Ovary (tissue), 7 donors: ENCODE measurements at regions not wholly inside any gene's neighbourhood (a gene's known extent, or its start where the extent isn't known, plus 50 kb on each side); places are given as distances from the start of the nearest gene placed in this dataset.

Experiments
- DNase-seq, 5 donors: peaks; one replicate each; pipeline ENCODE4 v3.0.0-alpha.2; 2019 to 2020
- H3K27ac ChIP-seq, 2 donors: fragments of 200-600 bp; one replicate each; pipeline versions ENCODE4 v1.5.1 to v1.8.0; 2019 to 2022
- H3K27me3 ChIP-seq: fragments of 200-600 bp; one replicate; pipeline ENCODE4 v1.8.0; 2022
- H3K36me3 ChIP-seq: fragments of 200-600 bp; sonication (generic); one replicate; pipeline ENCODE4 v1.5.1; 2019
- H3K4me1 ChIP-seq: one replicate; pipeline ENCODE4 v1.8.1; 2013; ENCODE audit warnings: mild to moderate bottlenecking, moderate library complexity; ENCODE audit not compliant: insufficient read depth
- H3K4me3 ChIP-seq: fragments of 200-600 bp; sonication (generic); one replicate; pipeline ENCODE4 v1.5.1; 2017
- H3K9me3 ChIP-seq, 2 donors: fragments of 200-600 bp in 1 of 2; sonication (generic) in 1 of 2; one replicate each; pipeline versions ENCODE4 v1.5.1 to v1.8.1; 2013 to 2019; ENCODE audit warnings: mild to moderate bottlenecking in 1 of 2, moderate library complexity in 1 of 2
- CTCF ChIP-seq, 3 donors: fragments of 450-650 bp in 2 of 3; fragments of 200-600 bp in 1 of 3; IDR thresholded peaks; one replicate each; pipeline versions ENCODE4 v1.5.1 to v1.8.0; 2016 to 2022; ENCODE audit warnings: antibody characterized with exemption in 3 of 3, mild to moderate bottlenecking in 1 of 3
- EP300 ChIP-seq: sonication (generic); formaldehyde crosslinking; IDR thresholded peaks from one replicate; pipeline ENCODE4 v1.6.1; 2017; ENCODE audit warnings: antibody characterized with exemption
- POLR2A ChIP-seq: fragments of 450-650 bp; IDR thresholded peaks from one replicate; pipeline ENCODE4 v1.6.1; 2017; ENCODE audit warnings: antibody characterized with exemption, mild to moderate bottlenecking, moderate library complexity
- WGBS, 3 donors: extraction: QIAGEN DNeasy Blood & Tissue Kit in 1 of 3; methylation state at CpG; one replicate each; pipeline versions ENCODE4 v1.1.5 to v1.1.7; 2013 to 2017; 5-methylcytosine and 5-hydroxymethylcytosine counted together
- intact Hi-C, 4 donors: fragments of 100-400 bp; cut with DNase I; formaldehyde crosslinking; loops; one replicate each; pipeline versions ENCODE4 v1.11.0 to v1.15.1; 2022 to 2023
- donor health status: DM: no; HTN: no; CAD: no; lungs with moderate emphysema.
- donor health status: DM: no; HTN: no; CAD: no.
- donor health status: Bipolar disorder and iron deficiency.
- donor health status: DM: no; HTN: no; CAD: no.
- donor health status: DM: yes; HTN: yes; CAD: no.

- intact Hi-C loops = no loop called here
- Histone ChIP-seq H3K36me3 (no peaks in the 10 kb centered on the region), H3K27me3 (no peaks in the 10 kb centered on the region), H3K27ac (no peak overlapping the region), H3K9me3 (no peaks in the 10 kb centered on the region), H3K4me3 (no peak overlapping the region), H3K4me1 (peaks cover 3% of the 10 kb centered on the region)
- TF ChIP-seq POLR2A = no peak
- no peak for TF ChIP-seq CTCF (IDR thresholded peaks at IDR 0.05)
- TF ChIP-seq EP300 = no peak
- 74 to 93% (median 82%) methylated on average over 3 of the region's 3 CpGs for WGBS, 3 donors
- no peak for DNase-seq
Observed at GRCh38 chr1:212556822-212557549, 51.6 kb upstream of the ATF3 start.

GRCh38 chr1:212557739-212558692, 50.5 kb upstream of the ATF3 start:
- peak in 3 of 5 donors; percentile 43 to 72 (median 63) for DNase-seq
- H3K4me3 ChIP-seq = peak overlapping the region; percentile 82
- peak overlapping the region; percentile 34 to 84 for H3K27ac ChIP-seq
- no peaks in the 10 kb centered on the region for H3K36me3 ChIP-seq
- H3K27me3 ChIP-seq = no peaks in the 10 kb centered on the region
- intact Hi-C loops = no loop called here
- H3K4me1 ChIP-seq = peaks cover 3% of the 10 kb centered on the region
- WGBS, 3 donors = 6 to 11% (median 9%) methylated on average over 45 to 47 of the region's 47 CpGs
- no peaks in the 10 kb centered on the region for H3K9me3 ChIP-seq
- TF ChIP-seq POLR2A (peak; percentile 4), CTCF (IDR thresholded peaks at IDR 0.05) (no peak)

DNA sequence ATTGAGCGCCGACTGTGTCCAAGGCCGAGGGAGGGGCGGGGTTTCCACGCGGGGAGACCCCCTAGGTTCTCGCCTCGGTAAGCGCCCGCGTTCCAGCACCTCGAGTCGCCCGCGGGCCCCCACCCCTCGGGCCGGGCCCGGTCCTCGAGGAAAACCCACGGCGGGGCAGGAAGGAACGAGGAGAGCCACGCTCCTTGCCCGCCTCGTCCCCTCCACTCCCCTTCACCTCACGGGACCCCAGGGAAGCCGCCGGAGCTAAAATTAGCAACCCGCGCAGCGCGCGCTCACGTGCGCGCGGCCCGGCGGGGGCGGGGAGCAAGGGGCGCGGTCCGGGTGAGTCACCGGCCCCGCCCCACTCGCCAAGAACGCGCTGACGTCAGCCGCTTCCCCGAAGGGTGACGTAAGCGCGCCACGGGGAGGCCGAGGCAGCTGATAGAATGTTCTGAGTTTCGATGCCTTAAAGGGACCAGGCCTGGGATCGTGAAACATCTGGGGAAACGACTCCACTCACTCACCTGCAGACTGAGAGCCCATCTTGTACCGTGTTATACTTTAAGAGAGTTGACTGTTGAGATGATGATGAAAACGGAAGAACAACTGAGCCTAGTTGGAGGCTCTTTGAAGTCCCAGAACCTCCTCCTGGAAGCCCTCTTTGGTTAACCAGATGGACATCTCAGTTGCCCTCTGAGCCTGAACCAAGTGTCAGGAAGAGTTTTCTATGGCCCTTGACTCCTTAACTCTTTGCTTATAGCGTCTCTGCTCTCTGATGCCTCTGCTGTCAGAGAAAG, 49.7 kb upstream of the ATF3 start:
- peak; percentile 59 for TF ChIP-seq POLR2A
- TF ChIP-seq EP300 = peak; percentile 97
- TF ChIP-seq CTCF (IDR thresholded peaks at IDR 0.05) = no peak
- H3K36me3 ChIP-seq = no peaks in the 10 kb centered on the region
- H3K4me1 ChIP-seq = peaks cover 3% of the 10 kb centered on the region
- intact Hi-C loops = no loop called here
- peak overlapping the region; percentile 34 to 84 for H3K27ac ChIP-seq
- 2 to 4% (median 2%) methylated on average over 35 to 62 of the region's 62 CpGs for WGBS, 3 donors
- no peaks in the 10 kb centered on the region for H3K27me3 ChIP-seq
- no peaks in the 10 kb centered on the region for H3K9me3 ChIP-seq
- DNase-seq = peak; percentile 90 to 95 (median 93)
- peak overlapping the region; percentile 82 for H3K4me3 ChIP-seq
